Mesothelial cell of epicardium (in vitro differentiated cells): ENCODE measurements at regions not wholly inside any gene's neighbourhood (a gene's known extent, or its start where the extent isn't known, plus 50 kb on each side); places are given as distances from the start of the nearest gene placed in this dataset.

Source experiments
- DNase-seq, 2 experiments: peaks; one replicate each; pipeline ENCODE4 v3.0.0; 2021; ENCODE audit warnings: low spot score in 2 of 2; ENCODE audit not compliant: unreplicated experiment in 2 of 2
- H3K27ac Mint-ChIP-seq: 2 replicates; pipeline ENCODE4 v1.8.0; 2021; ENCODE audit warnings: mixed read lengths
- H3K27me3 Mint-ChIP-seq: 2 replicates; pipeline ENCODE4 v1.8.0; 2021; ENCODE audit warnings: low read depth, mixed read lengths
- H3K36me3 Mint-ChIP-seq: 2 replicates; pipeline ENCODE4 v1.8.0; 2021; ENCODE audit warnings: mixed read lengths
- H3K4me1 Mint-ChIP-seq: 2 replicates; pipeline ENCODE4 v1.8.0; 2021; ENCODE audit warnings: mixed read lengths
- H3K4me3 Mint-ChIP-seq: 2 replicates; pipeline ENCODE4 v1.8.0; 2021; ENCODE audit warnings: mild to moderate bottlenecking, moderate library complexity, mixed read lengths
- H3K9me3 Mint-ChIP-seq: 2 replicates; pipeline ENCODE4 v1.8.0; 2021; ENCODE audit warnings: mixed read lengths
- TF ChIP-seq, protein P1 (sequence below): fragments of 200-600 bp; sonication (generic); IDR thresholded peaks from one replicate; pipeline ENCODE4 v1.5.0; 2021; ENCODE audit warnings: antibody characterized with exemption; ENCODE audit not compliant: unreplicated experiment

DNA sequence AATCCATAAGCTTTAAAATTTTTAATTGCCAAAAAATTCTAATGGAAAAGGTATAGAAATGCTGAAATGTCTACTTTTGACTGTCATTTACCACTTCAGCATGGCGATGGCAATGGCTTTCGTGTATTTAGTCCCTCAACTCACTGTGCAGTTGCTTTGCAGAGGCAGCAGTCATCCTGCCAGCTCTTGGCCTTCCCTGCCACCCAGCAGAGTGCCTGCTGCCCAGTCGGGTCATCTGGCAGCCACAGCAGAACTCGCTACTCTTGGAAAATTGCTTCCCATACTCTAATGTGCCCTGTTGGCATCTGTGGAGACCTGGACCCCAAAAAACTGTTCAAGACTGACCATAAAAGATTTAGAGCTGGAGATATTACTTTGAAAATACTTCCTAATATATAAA, 383.2 kb downstream of the UQCRFS1 start:
- TF ChIP-seq, protein P1, sequence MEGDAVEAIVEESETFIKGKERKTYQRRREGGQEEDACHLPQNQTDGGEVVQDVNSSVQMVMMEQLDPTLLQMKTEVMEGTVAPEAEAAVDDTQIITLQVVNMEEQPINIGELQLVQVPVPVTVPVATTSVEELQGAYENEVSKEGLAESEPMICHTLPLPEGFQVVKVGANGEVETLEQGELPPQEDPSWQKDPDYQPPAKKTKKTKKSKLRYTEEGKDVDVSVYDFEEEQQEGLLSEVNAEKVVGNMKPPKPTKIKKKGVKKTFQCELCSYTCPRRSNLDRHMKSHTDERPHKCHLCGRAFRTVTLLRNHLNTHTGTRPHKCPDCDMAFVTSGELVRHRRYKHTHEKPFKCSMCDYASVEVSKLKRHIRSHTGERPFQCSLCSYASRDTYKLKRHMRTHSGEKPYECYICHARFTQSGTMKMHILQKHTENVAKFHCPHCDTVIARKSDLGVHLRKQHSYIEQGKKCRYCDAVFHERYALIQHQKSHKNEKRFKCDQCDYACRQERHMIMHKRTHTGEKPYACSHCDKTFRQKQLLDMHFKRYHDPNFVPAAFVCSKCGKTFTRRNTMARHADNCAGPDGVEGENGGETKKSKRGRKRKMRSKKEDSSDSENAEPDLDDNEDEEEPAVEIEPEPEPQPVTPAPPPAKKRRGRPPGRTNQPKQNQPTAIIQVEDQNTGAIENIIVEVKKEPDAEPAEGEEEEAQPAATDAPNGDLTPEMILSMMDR: no peak
- H3K27ac Mint-ChIP-seq: no peak overlapping the region
- H3K9me3 Mint-ChIP-seq: no peaks in the 10 kb centered on the region
- peaks cover 2% of the 10 kb centered on the region for H3K27me3 Mint-ChIP-seq
- H3K36me3 Mint-ChIP-seq: no peaks in the 10 kb centered on the region
- no peaks in the 10 kb centered on the region for H3K4me1 Mint-ChIP-seq
- H3K4me3 Mint-ChIP-seq: no peak overlapping the region
- DNase-seq: no peak

DNA sequence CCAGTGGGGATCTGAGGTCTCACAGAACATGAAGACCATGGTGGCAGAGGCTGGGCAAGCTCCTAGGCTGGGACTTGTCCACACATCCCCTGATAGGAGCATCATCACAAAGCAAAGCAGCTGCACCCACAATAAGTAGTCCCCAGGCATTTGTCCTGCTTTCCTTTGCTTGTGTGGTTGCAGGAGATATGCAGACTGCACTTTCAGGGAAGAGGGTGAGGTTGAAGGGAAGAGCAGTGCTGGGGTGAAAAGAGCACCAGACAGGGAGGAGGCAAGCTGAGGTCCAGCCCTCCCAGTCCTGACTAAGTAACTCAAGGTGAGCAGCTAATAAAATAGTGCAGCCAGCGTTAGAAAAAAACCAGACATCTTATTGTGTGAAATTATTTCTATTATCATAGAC, 383.6 kb downstream of the UQCRFS1 start:
- no peaks in the 10 kb centered on the region for H3K36me3 Mint-ChIP-seq
- H3K4me3 Mint-ChIP-seq: no peak overlapping the region
- H3K9me3 Mint-ChIP-seq: no peaks in the 10 kb centered on the region
- no peak for DNase-seq
- H3K27me3 Mint-ChIP-seq: peaks cover 2% of the 10 kb centered on the region
- no peaks in the 10 kb centered on the region for H3K4me1 Mint-ChIP-seq
- TF ChIP-seq, protein P1: no peak
- no peak overlapping the region for H3K27ac Mint-ChIP-seq

DNA sequence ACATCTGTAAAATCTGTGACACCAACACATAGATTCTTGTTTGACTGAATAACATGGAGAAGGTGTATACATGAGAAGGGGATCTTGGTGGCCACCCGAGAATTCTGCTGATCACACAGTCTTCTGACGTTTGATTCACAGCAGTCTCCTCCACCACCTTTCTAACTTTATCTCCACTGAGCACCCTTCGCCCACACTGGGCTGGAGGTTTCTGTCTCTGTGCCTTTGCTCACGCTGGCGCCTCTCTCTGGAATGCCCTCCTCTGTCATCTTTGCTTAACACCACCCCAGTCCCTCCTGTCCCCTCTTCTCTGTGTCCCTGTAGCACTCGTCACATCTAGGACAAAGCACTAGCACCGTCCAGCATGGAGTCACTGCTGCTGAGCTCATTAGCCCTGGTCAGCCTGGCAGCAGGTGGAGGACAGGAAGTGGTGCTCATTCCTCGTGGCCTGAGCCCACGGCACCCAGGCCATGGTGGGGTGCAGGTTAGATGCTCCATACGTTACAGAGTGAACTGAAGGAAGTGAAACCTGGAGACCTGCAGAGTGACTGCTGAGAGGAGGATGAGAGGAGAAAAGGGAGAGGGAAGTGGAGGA, 384.6 kb downstream of the UQCRFS1 start:
- Mint-ChIP-seq H3K27ac (no peak overlapping the region), H3K9me3 (no peaks in the 10 kb centered on the region), H3K4me3 (no peak overlapping the region), H3K4me1 (peaks cover 2% of the 10 kb centered on the region), H3K27me3 (peaks cover 10% of the 10 kb centered on the region), H3K36me3 (no peaks in the 10 kb centered on the region)
- TF ChIP-seq, protein P1: no peak
- DNase-seq: no peak

DNA sequence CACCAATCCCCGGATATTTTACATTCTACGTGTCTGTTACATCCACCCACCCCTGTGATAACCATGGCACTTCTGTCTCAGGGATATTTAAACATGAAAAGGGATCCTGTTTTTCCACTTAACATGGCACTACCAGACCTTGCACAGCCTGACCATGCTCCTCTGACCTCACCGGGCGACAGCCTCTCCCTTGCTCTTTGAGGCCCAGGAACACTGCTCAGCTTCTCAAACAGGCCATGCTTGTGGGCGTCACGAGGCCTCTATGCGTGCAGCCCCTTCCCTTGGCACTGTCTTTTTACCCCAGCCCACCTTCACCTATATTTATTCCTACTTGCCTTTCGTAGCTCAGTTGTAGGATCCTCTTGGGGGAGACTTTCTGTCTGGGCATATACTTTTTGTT, 385.6 kb downstream of the UQCRFS1 start:
- no peaks in the 10 kb centered on the region for H3K9me3 Mint-ChIP-seq
- no peak overlapping the region for H3K27ac Mint-ChIP-seq

DNA sequence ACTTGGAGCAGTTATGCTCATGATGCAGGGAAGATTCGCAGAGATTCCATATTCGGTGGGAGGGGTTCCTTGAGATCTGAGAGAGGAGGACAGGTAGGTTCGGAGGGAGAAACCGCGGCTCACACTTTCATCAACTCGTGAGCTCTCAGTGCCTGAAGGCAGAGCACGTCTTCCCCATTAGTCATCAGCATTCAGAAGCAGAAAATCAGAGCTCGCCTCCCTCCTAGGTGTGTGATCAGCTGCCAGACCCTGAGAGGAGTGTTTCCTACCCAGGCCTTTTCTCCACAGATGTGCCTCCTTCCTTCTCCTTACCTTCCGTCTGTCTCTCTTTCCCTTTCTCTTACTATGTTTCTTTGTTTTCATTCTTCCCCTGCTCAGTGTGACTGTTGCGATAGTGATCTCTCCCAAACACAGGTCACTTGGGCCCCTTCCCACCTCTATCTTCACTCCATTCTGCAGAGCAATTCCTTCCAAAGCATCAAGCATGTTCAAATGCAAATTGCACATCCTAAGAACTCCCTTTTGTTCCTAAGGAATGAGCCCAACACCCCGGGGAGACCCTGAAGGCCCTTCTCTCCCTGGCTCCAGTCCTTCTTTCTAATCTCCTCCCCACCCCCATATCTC, 389.5 kb downstream of the UQCRFS1 start:
- Mint-ChIP-seq H3K4me3 (no peak overlapping the region), H3K27ac (no peak overlapping the region), H3K9me3 (no peaks in the 10 kb centered on the region), H3K4me1 (peaks cover 2% of the 10 kb centered on the region), H3K36me3 (no peaks in the 10 kb centered on the region), H3K27me3 (peaks cover 21% of the 10 kb centered on the region)
- TF ChIP-seq, protein P1: no peak
- DNase-seq: no peak

More for the DNA sequence above, 385.6 kb downstream of the UQCRFS1 start:
- Mint-ChIP-seq H3K4me1 (peaks cover 2% of the 10 kb centered on the region), H3K36me3 (no peaks in the 10 kb centered on the region), H3K27me3 (peaks cover 19% of the 10 kb centered on the region), H3K4me3 (no peak overlapping the region)
- DNase-seq: no peak
- TF ChIP-seq, protein P1: no peak
